COLO668 (cell line): ENCODE measurements at regions not wholly inside any gene's neighbourhood (a gene's known extent, or its start where the extent isn't known, plus 50 kb on each side); places are given as distances from the start of the nearest gene placed in this dataset.
"Not testable (repeated sequence)": the region's sequence is repeated elsewhere in the genome, so short reads cannot be mapped to it uniquely, and the experiment has no call there.

ENCODE experiments used
- DNase-seq: peaks from one replicate; lab custom pipeline; 2025; ENCODE audit not compliant: unreplicated experiment; lab: John Stamatoyannopoulos, UW

GRCh38 chr2:41141146-41141791 lies 689.4 kb upstream of the SLC8A1 start:
- no peak for DNase-seq

- no peak for DNase-seq
Observed at GRCh38 chr2:41142478-41142877, 690.6 kb upstream of the SLC8A1 start.

- DNase-seq: no peak
Observed at GRCh38 chr2:41145066-41145465, 693.2 kb upstream of the SLC8A1 start.

- DNase-seq: no peak
Observed at GRCh38 chr2:41149054-41149453, 697.2 kb upstream of the SLC8A1 start.

- DNase-seq: no peak
Observed at GRCh38 chr2:41151746-41152145, 699.9 kb upstream of the SLC8A1 start.

GRCh38 chr2:41152318-41152717 lies 700.4 kb upstream of the SLC8A1 start:
- no peak for DNase-seq

- DNase-seq: no peak
Observed at GRCh38 chr2:41160439-41160838, 708.5 kb upstream of the SLC8A1 start.

- no peak for DNase-seq
Observed at GRCh38 chr2:41167014-41167413, 715.1 kb upstream of the SLC8A1 start.

- DNase-seq: no peak
Observed at GRCh38 chr2:41169744-41170143, 717.9 kb upstream of the SLC8A1 start.

GRCh38 chr2:41170589-41170988 lies 718.7 kb upstream of the SLC8A1 start:
- DNase-seq: no peak

- DNase-seq: no peak
Observed at GRCh38 chr2:41180387-41180786, 728.5 kb upstream of the SLC8A1 start.

- DNase-seq: no peak
Observed at GRCh38 chr2:41182961-41183360, 731.1 kb upstream of the SLC8A1 start.

- DNase-seq: no peak
Observed at GRCh38 chr2:41187376-41188122, 735.7 kb upstream of the SLC8A1 start.

- no peak for DNase-seq
Observed at GRCh38 chr2:41194230-41194629, 742.3 kb upstream of the SLC8A1 start.

- DNase-seq: no peak
Observed at GRCh38 chr2:41197781-41198180, 745.9 kb upstream of the SLC8A1 start.

GRCh38 chr2:41199334-41199733 lies 747.4 kb upstream of the SLC8A1 start:
- no peak for DNase-seq

GRCh38 chr2:41204315-41204714 lies 752.4 kb upstream of the SLC8A1 start:
- no peak for DNase-seq

GRCh38 chr2:41206004-41206403 lies 754.1 kb upstream of the SLC8A1 start:
- no peak for DNase-seq

GRCh38 chr2:41207578-41207977 lies 755.7 kb upstream of the SLC8A1 start:
- DNase-seq: no peak

- not testable (repeated sequence) for DNase-seq
Observed at GRCh38 chr2:41210030-41210429, 758.1 kb upstream of the SLC8A1 start.

- DNase-seq: no peak
Observed at GRCh38 chr2:41216978-41217377, 765.1 kb upstream of the SLC8A1 start.

- DNase-seq: no peak
Observed at GRCh38 chr2:41222593-41222992, 770.7 kb upstream of the SLC8A1 start.

- DNase-seq: no peak
Observed at GRCh38 chr2:41234093-41234492, 782.2 kb upstream of the SLC8A1 start.
